ENCODE measurements at regions not wholly inside any gene's neighbourhood (a gene's known extent, or its start where the extent isn't known, plus 50 kb on each side); places are given as distances from the start of the nearest gene placed in this dataset.

DNA sequence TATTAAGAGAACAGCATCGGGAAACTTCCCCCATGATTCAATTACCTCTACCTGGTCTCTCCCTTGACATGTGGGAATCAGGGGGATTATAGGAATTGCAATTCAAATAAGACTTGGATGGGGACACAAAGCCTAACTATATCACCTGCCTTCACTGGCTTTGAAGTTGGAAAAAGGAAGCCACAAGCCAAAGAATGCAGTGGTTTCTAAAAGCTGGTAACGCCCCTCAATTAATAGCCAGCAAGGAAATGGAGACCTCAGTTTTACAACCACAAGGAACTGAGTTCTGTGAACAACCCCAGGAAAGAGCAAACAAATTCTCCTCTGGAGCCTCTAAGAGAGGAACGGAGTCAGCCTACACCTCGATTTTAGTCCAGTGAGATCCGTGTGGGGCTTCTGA lies 244.1 kb downstream of the TFAP2A start:
- WGBS, 2 experiments (ENCODE audit: insufficient coverage in 1 of 2, insufficient read length in 1 of 2), result 89 to 90% methylated on average over 4 to 5 of the region's 5 CpGs
- Mint-ChIP-seq H3K9me3 (peaks cover 10% of the 10 kb centered on the region), H3K4me1 (peaks cover 2% of the 10 kb centered on the region), H3K36me3 (ENCODE audit: low read depth) (peaks cover 2% of the 10 kb centered on the region), H3K27ac (no peak overlapping the region), H3K27me3 (ENCODE audit: insufficient read depth) (peaks cover 6% of the 10 kb centered on the region), H3K4me3 (no peak overlapping the region)
- no peaks in the 10 kb centered on the region for H3K27me3 ChIP-seq (ENCODE audit: control insufficient read depth, insufficient read depth, low read length, poor library complexity, severe bottlenecking)
- no peak for DNase-seq
- no peak overlapping the region for H3K4me3 ChIP-seq (ENCODE audit: low read length)
- H3K9me3 ChIP-seq (ENCODE audit: control insufficient read depth, low read length), result no peaks in the 10 kb centered on the region
- no peaks in the 10 kb centered on the region for H3K4me1 ChIP-seq (ENCODE audit: control insufficient read depth, insufficient read depth, low read length)
- H3K36me3 ChIP-seq (ENCODE audit: control insufficient read depth, insufficient read depth, low read length), result no peaks in the 10 kb centered on the region
- TF ChIP-seq, protein P1, sequence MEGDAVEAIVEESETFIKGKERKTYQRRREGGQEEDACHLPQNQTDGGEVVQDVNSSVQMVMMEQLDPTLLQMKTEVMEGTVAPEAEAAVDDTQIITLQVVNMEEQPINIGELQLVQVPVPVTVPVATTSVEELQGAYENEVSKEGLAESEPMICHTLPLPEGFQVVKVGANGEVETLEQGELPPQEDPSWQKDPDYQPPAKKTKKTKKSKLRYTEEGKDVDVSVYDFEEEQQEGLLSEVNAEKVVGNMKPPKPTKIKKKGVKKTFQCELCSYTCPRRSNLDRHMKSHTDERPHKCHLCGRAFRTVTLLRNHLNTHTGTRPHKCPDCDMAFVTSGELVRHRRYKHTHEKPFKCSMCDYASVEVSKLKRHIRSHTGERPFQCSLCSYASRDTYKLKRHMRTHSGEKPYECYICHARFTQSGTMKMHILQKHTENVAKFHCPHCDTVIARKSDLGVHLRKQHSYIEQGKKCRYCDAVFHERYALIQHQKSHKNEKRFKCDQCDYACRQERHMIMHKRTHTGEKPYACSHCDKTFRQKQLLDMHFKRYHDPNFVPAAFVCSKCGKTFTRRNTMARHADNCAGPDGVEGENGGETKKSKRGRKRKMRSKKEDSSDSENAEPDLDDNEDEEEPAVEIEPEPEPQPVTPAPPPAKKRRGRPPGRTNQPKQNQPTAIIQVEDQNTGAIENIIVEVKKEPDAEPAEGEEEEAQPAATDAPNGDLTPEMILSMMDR (conservative IDR thresholded peaks at IDR 0.05), result no peak
- H3K27ac ChIP-seq (ENCODE audit: low read depth, low read length), result no peak overlapping the region
- no peak overlapping the region for H3K9ac ChIP-seq (ENCODE audit: extremely low read depth, low read length, poor library complexity, severe bottlenecking)

DNA sequence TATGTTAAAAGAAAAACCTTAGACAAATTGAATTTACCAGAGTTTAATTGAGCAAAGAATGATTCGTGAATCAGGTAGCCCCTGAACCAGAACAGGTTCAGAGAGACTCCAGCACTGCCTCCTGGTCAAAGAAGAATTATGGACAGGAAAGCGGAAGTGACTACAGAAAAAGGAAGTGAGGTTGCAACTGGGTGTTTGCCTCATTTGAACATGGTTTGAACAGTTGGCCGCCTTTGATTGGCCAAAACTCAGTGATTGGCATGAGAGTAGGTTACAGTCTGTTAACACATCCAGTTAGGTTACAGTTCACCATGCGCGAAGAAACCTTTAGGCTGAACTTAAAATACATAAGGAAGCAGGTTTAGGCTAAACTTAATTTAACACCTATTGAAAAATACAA lies 248.8 kb downstream of the TFAP2A start:
- Mint-ChIP-seq H3K36me3 (ENCODE audit: low read depth) (no peaks in the 10 kb centered on the region), H3K4me3 (no peak overlapping the region), H3K27me3 (ENCODE audit: insufficient read depth) (peaks cover 3% of the 10 kb centered on the region), H3K9me3 (peaks cover under 1% of the 10 kb centered on the region), H3K4me1 (peaks cover 2% of the 10 kb centered on the region), H3K27ac (no peak overlapping the region)
- no peak overlapping the region for H3K9ac ChIP-seq (ENCODE audit: extremely low read depth, low read length, poor library complexity, severe bottlenecking)
- H3K36me3 ChIP-seq (ENCODE audit: control insufficient read depth, insufficient read depth, low read length), result no peaks in the 10 kb centered on the region
- 94 to 95% methylated on average over 5 of the region's 5 CpGs for WGBS, 2 experiments (ENCODE audit: insufficient coverage in 1 of 2, insufficient read length in 1 of 2)
- TF ChIP-seq, protein P1 (conservative IDR thresholded peaks at IDR 0.05), result no peak
- H3K9me3 ChIP-seq (ENCODE audit: control insufficient read depth, low read length), result no peaks in the 10 kb centered on the region
- no peak overlapping the region for H3K4me3 ChIP-seq (ENCODE audit: low read length)
- H3K27me3 ChIP-seq (ENCODE audit: control insufficient read depth, insufficient read depth, low read length, poor library complexity, severe bottlenecking), result no peaks in the 10 kb centered on the region
- no peak overlapping the region for H3K27ac ChIP-seq (ENCODE audit: low read depth, low read length)
- DNase-seq, result no peak
- no peaks in the 10 kb centered on the region for H3K4me1 ChIP-seq (ENCODE audit: control insufficient read depth, insufficient read depth, low read length)

DNA sequence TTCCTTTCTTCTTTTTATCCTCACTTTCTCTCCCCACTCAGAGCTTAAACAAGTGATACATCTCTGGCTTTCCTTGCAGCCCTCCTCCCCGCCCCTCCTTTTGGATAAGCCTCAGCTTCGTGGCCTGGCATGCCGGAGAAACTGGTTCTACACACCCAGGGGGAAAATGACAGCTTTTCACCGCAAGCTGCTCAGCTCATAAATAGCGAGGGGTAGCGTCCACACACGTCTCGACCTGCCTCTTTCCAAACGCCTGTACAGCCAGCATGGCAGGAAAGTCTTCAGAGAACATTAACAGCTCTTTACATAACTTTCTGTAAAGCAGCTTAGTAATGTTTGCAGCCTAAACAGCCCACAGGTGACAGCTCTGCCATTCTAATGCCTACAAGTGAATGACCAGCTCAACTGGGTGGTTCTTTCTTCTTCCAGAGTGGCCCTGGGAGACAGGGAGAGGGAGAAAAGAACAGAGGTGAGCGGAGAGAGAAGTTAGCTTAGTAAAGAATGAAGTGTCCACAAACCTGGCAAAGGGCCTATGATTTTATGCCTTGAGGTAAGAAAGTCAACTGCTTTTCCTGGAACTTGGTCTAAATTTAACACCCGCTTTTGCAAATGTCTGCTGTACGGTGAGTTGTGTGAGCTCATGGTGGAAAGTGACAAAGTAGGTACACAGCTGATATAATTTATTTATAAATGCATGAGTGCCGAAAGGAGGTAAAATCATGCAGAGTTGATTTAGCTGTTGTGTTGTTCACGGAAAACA lies 251.5 kb downstream of the TFAP2A start:
- Mint-ChIP-seq H3K9me3 (no peaks in the 10 kb centered on the region), H3K27me3 (ENCODE audit: insufficient read depth) (no peaks in the 10 kb centered on the region), H3K4me1 (peaks cover 2% of the 10 kb centered on the region), H3K4me3 (no peak overlapping the region), H3K27ac (no peak overlapping the region), H3K36me3 (ENCODE audit: low read depth) (no peaks in the 10 kb centered on the region)
- Histone ChIP-seq H3K36me3 (ENCODE audit: control insufficient read depth, insufficient read depth, low read length) (no peaks in the 10 kb centered on the region), H3K27ac (ENCODE audit: low read depth, low read length) (no peak overlapping the region), H3K9ac (ENCODE audit: extremely low read depth, low read length, poor library complexity, severe bottlenecking) (no peak overlapping the region), H3K4me1 (ENCODE audit: control insufficient read depth, insufficient read depth, low read length) (no peaks in the 10 kb centered on the region), H3K27me3 (ENCODE audit: control insufficient read depth, insufficient read depth, low read length, poor library complexity, severe bottlenecking) (no peaks in the 10 kb centered on the region), H3K4me3 (ENCODE audit: low read length) (no peak overlapping the region), H3K9me3 (ENCODE audit: control insufficient read depth, low read length) (no peaks in the 10 kb centered on the region)
- DNase-seq, result peak; percentile 53
- 81 to 85% methylated on average over 9 to 14 of the region's 14 CpGs for WGBS, 2 experiments (ENCODE audit: insufficient coverage in 1 of 2, insufficient read length in 1 of 2)
- TF ChIP-seq, protein P1 (conservative IDR thresholded peaks at IDR 0.05), result no peak

Measured in endodermal cell (in vitro differentiated cells).